Spleen (tissue), 11 donors: ENCODE measurements at regions not wholly inside any gene's neighbourhood (a gene's known extent, or its start where the extent isn't known, plus 50 kb on each side); places are given as distances from the start of the nearest gene placed in this dataset.

ENCODE experiments used
- DNase-seq: peaks from one replicate; pipeline ENCODE4 v3.0.0-alpha.2; 2020
- H3K27ac ChIP-seq, 8 donors: fragments of 200-600 bp; sonication (generic) in 7 of 8; 1 replicate in 4 of 8; 2 replicates in 4 of 8; pipeline versions ENCODE4 v1.5.0 to v1.8.0; 2016 to 2021; ENCODE audit warnings: inconsistent platforms in 4 of 8, mild to moderate bottlenecking in 4 of 8, moderate library complexity in 1 of 8
- H3K27me3 ChIP-seq, 7 donors: fragments of 200-600 bp; sonication (generic) in 6 of 7; replicated peaks in 1 of 7; 1 replicate in 4 of 7; 2 replicates in 3 of 7; pipeline versions ENCODE4 v1.5.0 to v1.8.0; 2016 to 2021; ENCODE audit warnings: inconsistent platforms in 3 of 7, mild to moderate bottlenecking in 1 of 7
- H3K36me3 ChIP-seq, 6 donors: fragments of 200-600 bp; sonication (generic) in 5 of 6; 1 replicate in 4 of 6; 2 replicates in 2 of 6; pipeline versions ENCODE4 v1.5.0 to v1.8.0; 2016 to 2021; ENCODE audit warnings: inconsistent platforms in 2 of 6
- H3K4me1 ChIP-seq, 6 donors: fragments of 200-600 bp; sonication (generic) in 5 of 6; 1 replicate in 3 of 6; 2 replicates in 3 of 6; pipeline versions ENCODE4 v1.5.0 to v1.8.0; 2016 to 2021; ENCODE audit warnings: inconsistent platforms in 3 of 6
- H3K4me3 ChIP-seq, 8 donors: fragments of 200-600 bp; sonication (generic) in 7 of 8; 1 replicate in 4 of 8; 2 replicates in 4 of 8; pipeline versions ENCODE4 v1.5.0 to v1.8.0; 2016 to 2021; ENCODE audit warnings: inconsistent platforms in 4 of 8, mild to moderate bottlenecking in 4 of 8, moderate library complexity in 2 of 8
- H3K9me3 ChIP-seq, 8 donors: fragments of 200-600 bp; sonication (generic) in 7 of 8; 1 replicate in 4 of 8; 2 replicates in 4 of 8; pipeline versions ENCODE4 v1.5.0 to v1.8.0; 2016 to 2021; ENCODE audit warnings: inconsistent platforms in 4 of 8
- CTCF ChIP-seq, 11 experiments: fragments of 200-600 bp in 7 of 11; fragments of 450-650 bp in 4 of 11; sonication (generic) in 4 of 11; IDR thresholded peaks in 8 of 11; conservative IDR thresholded peaks in 3 of 11; 1 replicate in 7 of 11; 2 replicates in 4 of 11; pipeline versions ENCODE4 v1.4.0 to v1.8.0; 2016 to 2021; ENCODE audit warnings: antibody characterized with exemption in 11 of 11, inconsistent platforms in 4 of 11, mild to moderate bottlenecking in 1 of 11
- POLR2A ChIP-seq, 3 donors: fragments of 450-650 bp; IDR thresholded peaks; one replicate each; pipeline ENCODE4 v1.5.1; 2017; ENCODE audit warnings: antibody characterized with exemption in 3 of 3, mild to moderate bottlenecking in 1 of 3
- POLR2AphosphoS5 ChIP-seq, 3 donors: sonication (generic); formaldehyde crosslinking; IDR thresholded peaks; one replicate each; pipeline ENCODE4 v1.5.1; 2017; ENCODE audit warnings: antibody characterized with exemption in 3 of 3
- WGBS, 5 donors: extraction: QIAGEN DNeasy Blood & Tissue Kit in 3 of 5; methylation state at CpG; one replicate each; pipeline versions ENCODE4 v1.1.5 to v1.1.7; 2013 to 2018; 5-methylcytosine and 5-hydroxymethylcytosine counted together
- intact Hi-C: fragments of 100-400 bp; cut with DNase I; formaldehyde crosslinking; loops from one replicate; pipeline ENCODE4 v1.15.0; 2023; ENCODE audit warnings: low total_unique reads
- donor health status: healthy with polysubstance abuse.
- donor health status: DM: no; HTN: no; CAD: no; lungs with moderate emphysema.
- donor health status: DM: no; HTN: no; CAD: no.
- donor health status: Bipolar disorder and iron deficiency.
- donor health status: healthy.
- donor health status: DM: no; HTN: no; CAD: no.
- donor health status: DM: yes; HTN: yes; CAD: no.

- no peaks in the 10 kb centered on the region for H3K27me3 ChIP-seq
These were observed 886.7 kb downstream of the SUCLG1 start for GRCh38 chr2:83572400-83572799.

GRCh38 chr2:83567551-83567950 is 891.5 kb downstream of the SUCLG1 start:
- H3K27ac ChIP-seq = no peak overlapping the region
- TF ChIP-seq CTCF (IDR thresholded peaks at IDR 0.05 in 8 of 11, conservative IDR thresholded peaks at IDR 0.05 in 3 of 11) = no peak
- no peak for TF ChIP-seq POLR2A (IDR thresholded peaks at IDR 0.05)
- no peak for TF ChIP-seq POLR2AphosphoS5 (IDR thresholded peaks at IDR 0.05)
- no peaks in the 10 kb centered on the region for H3K4me1 ChIP-seq
- no peak overlapping the region for H3K4me3 ChIP-seq
- intact Hi-C loops = no loop called here
- H3K36me3 ChIP-seq = no peaks in the 10 kb centered on the region
- 74 to 80% (median 77%) methylated on average over 3 of the region's 3 CpGs for WGBS, 5 donors
- no peak for DNase-seq
- peaks cover 0 to 4% (median 0%) of the 10 kb centered on the region in 8 donors for H3K9me3 ChIP-seq
- H3K27me3 ChIP-seq = no peaks in the 10 kb centered on the region

More at GRCh38 chr2:83572400-83572799, 886.7 kb downstream of the SUCLG1 start:
- TF ChIP-seq POLR2AphosphoS5 (IDR thresholded peaks at IDR 0.05) (no peak), POLR2A (IDR thresholded peaks at IDR 0.05) (no peak), CTCF (IDR thresholded peaks at IDR 0.05 in 8 of 11, conservative IDR thresholded peaks at IDR 0.05 in 3 of 11) (no peak)
- H3K9me3 ChIP-seq = no peaks in the 10 kb centered on the region
- no peaks in the 10 kb centered on the region for H3K36me3 ChIP-seq
- H3K4me3 ChIP-seq = no peak overlapping the region
- 84 to 95% (median 89%) methylated on average over 3 of the region's 3 CpGs for WGBS, 5 donors
- no peak for DNase-seq
- no peaks in the 10 kb centered on the region for H3K4me1 ChIP-seq
- intact Hi-C loops = no loop called here
- H3K27ac ChIP-seq = no peak overlapping the region

- no peak for TF ChIP-seq CTCF (IDR thresholded peaks at IDR 0.05 in 8 of 11, conservative IDR thresholded peaks at IDR 0.05 in 3 of 11)
- no peak for TF ChIP-seq POLR2A (IDR thresholded peaks at IDR 0.05)
- no peak for TF ChIP-seq POLR2AphosphoS5 (IDR thresholded peaks at IDR 0.05)
- no peaks in the 10 kb centered on the region for H3K4me1 ChIP-seq
- H3K9me3 ChIP-seq = peaks cover 0 to 4% (median 0%) of the 10 kb centered on the region in 8 donors
- no peak for DNase-seq
- H3K27me3 ChIP-seq = no peaks in the 10 kb centered on the region
- intact Hi-C loops = no loop called here
- no peak overlapping the region for H3K27ac ChIP-seq
- no peaks in the 10 kb centered on the region for H3K36me3 ChIP-seq
- WGBS, 5 donors = 69 to 88% (median 73%) methylated on average over 4 of the region's 4 CpGs
- H3K4me3 ChIP-seq = no peak overlapping the region
These were observed 893.5 kb downstream of the SUCLG1 start for GRCh38 chr2:83565626-83566025.

- 63 to 69% (median 65%) methylated on average over 4 of the region's 4 CpGs for WGBS, 5 donors
- Histone ChIP-seq H3K4me3 (no peak overlapping the region), H3K27ac (no peak overlapping the region), H3K9me3 (peaks cover 0 to 4% (median 0%) of the 10 kb centered on the region in 8 donors), H3K36me3 (no peaks in the 10 kb centered on the region), H3K4me1 (no peaks in the 10 kb centered on the region), H3K27me3 (no peaks in the 10 kb centered on the region)
- no peak for DNase-seq
- TF ChIP-seq POLR2A (IDR thresholded peaks at IDR 0.05) = no peak
- TF ChIP-seq CTCF (IDR thresholded peaks at IDR 0.05 in 8 of 11, conservative IDR thresholded peaks at IDR 0.05 in 3 of 11) = no peak
- no peak for TF ChIP-seq POLR2AphosphoS5 (IDR thresholded peaks at IDR 0.05)
- intact Hi-C loops = no loop called here
These were observed 893.9 kb downstream of the SUCLG1 start for GRCh38 chr2:83565181-83565580.
